HUES48 (cell line): ENCODE measurements at regions not wholly inside any gene's neighbourhood (a gene's known extent, or its start where the extent isn't known, plus 50 kb on each side); places are given as distances from the start of the nearest gene placed in this dataset.

ENCODE experiments used
- H3K27ac ChIP-seq: one replicate; pipeline ENCODE4 v1.7.0; 2013; ENCODE audit warnings: low read depth, low read length, inconsistent platforms
- H3K27me3 ChIP-seq: 2 replicates; pipeline ENCODE4 v1.6.1; 2013; ENCODE audit warnings: mild to moderate bottlenecking, low read length; ENCODE audit not compliant: control insufficient read depth, insufficient read depth
- H3K36me3 ChIP-seq: 2 replicates; pipeline ENCODE4 v1.6.1; 2013; ENCODE audit warnings: low read length; ENCODE audit not compliant: control insufficient read depth, insufficient read depth
- H3K4me1 ChIP-seq: 2 replicates; pipeline ENCODE4 v1.6.1; 2013; ENCODE audit warnings: mild to moderate bottlenecking, low read length; ENCODE audit not compliant: control insufficient read depth, insufficient read depth
- H3K4me3 ChIP-seq: 2 replicates; pipeline ENCODE4 v1.5.1; 2013; ENCODE audit warnings: mild to moderate bottlenecking, low read depth, low read length
- H3K9ac ChIP-seq: 2 replicates; pipeline ENCODE4 v1.6.1; 2013; ENCODE audit warnings: mild to moderate bottlenecking, low read depth, low read length, moderate library complexity
- H3K9me3 ChIP-seq: 2 replicates; pipeline ENCODE4 v1.6.1; 2013; ENCODE audit warnings: low read length; ENCODE audit not compliant: control insufficient read depth, insufficient read depth

DNA sequence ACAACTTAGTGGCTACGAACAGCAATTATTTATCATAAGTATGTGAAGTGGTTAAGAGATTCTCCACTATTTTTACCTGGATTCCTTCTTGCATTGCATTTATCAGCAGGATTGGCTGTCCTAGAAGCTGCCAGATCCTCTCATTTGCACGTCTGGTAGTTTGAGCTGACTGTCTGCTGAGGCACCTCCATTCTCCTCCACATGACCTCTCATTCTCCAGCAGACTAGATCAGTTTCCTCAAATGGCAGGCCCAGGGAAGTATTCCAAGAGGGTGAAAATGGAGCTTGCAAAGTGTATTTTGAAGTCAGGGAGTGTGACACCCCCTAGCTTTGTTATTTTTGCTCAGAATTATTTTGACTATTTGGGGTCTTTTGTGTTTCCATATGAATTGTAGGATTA is 870.1 kb downstream of the CDH11 start:
- H3K27me3 ChIP-seq = no peaks in the 10 kb centered on the region

DNA sequence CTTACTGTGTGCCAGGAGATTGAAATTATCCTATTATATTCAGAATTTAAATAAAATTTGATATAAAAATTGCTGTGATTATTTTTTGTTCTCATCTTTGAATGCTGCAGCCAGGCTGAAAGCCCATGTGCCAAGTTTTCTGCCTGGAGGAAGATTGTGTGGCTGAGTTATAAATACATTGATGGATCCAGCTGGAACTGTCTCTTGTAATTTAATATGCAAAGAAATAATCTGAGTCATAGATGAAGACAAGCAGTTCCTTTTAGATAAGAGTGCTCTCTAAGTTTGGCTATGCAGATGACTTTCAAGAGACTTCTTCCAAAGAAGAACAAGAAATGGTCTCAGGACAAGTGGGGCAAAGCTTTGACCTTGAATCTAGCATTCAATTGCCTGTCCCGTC is 871.0 kb downstream of the CDH11 start:
- Histone ChIP-seq H3K4me1 (no peaks in the 10 kb centered on the region), H3K9ac (no peak overlapping the region), H3K36me3 (no peaks in the 10 kb centered on the region), H3K27me3 (no peaks in the 10 kb centered on the region), H3K27ac (no peak overlapping the region), H3K9me3 (no peaks in the 10 kb centered on the region), H3K4me3 (no peak overlapping the region)

More for the DNA sequence above, 870.1 kb downstream of the CDH11 start:
- no peaks in the 10 kb centered on the region for H3K9me3 ChIP-seq
- H3K36me3 ChIP-seq = no peaks in the 10 kb centered on the region
- no peak overlapping the region for H3K4me3 ChIP-seq
- no peaks in the 10 kb centered on the region for H3K4me1 ChIP-seq
- H3K9ac ChIP-seq = no peak overlapping the region
- no peak overlapping the region for H3K27ac ChIP-seq

DNA sequence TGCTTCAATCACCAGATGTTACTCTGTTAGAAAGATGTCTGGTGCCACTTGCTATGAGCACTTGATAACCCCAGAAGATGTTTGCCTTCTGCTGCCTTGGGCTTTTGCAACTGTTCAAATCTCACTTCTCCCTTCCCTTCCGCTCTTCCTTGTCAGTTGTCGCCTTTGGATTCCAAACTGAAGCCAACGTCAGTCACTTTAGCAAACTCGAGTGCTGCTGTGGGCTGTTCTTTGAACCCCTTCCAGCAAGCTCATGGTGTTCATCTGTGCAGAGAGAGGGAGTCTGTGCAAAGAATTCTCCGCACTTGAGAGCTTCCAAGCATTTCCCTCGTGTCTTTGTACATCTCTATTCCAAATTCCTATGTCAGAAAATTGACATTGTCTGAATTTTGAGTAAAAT is 879.4 kb downstream of the CDH11 start:
- Histone ChIP-seq H3K27ac (no peak overlapping the region), H3K27me3 (no peaks in the 10 kb centered on the region), H3K4me3 (no peak overlapping the region), H3K9me3 (no peaks in the 10 kb centered on the region), H3K9ac (no peak overlapping the region), H3K4me1 (no peaks in the 10 kb centered on the region), H3K36me3 (no peaks in the 10 kb centered on the region)

DNA sequence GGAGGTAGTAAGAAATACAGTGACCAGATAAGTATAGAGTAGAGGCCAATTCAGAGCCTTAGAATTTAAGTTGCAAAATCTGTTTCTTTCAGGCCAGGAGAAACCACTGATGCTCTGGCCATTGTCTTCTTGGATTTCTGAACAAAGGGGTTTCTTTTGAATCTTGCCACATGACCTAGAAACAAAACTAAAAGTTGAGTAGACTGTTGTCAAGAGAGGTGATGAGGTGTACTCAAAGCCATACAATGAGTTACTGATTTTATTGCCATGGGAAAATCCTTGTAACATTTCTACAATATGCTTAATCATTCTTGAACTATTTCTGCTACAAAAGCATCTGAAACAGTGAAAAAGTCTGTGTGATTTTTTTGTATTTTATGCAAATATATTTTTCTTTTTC is 881.3 kb downstream of the CDH11 start:
- Histone ChIP-seq H3K36me3 (no peaks in the 10 kb centered on the region), H3K27me3 (no peaks in the 10 kb centered on the region), H3K4me1 (no peaks in the 10 kb centered on the region), H3K9ac (no peak overlapping the region), H3K9me3 (no peaks in the 10 kb centered on the region), H3K4me3 (no peak overlapping the region), H3K27ac (no peak overlapping the region)

DNA sequence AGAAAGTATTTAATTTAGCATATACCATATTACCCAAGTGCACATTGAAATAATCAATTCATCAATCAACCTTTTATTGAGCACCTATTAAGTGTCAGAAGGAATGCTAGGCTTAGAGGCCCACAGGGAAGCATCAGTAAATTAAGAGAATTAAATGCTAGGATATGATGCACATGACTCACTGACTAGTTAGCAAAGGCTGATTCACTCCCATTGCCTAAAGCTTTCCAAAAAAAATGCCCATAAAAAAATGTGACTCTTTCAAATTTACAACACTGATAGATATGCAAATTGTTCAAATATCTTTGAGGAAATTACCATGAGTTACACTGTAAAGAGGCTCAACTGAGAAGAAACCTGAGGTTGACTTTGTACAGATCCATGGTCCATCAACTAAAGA is 883.3 kb downstream of the CDH11 start:
- no peak overlapping the region for H3K4me3 ChIP-seq
- H3K27ac ChIP-seq = no peak overlapping the region
- H3K9ac ChIP-seq = no peak overlapping the region
- H3K4me1 ChIP-seq = no peaks in the 10 kb centered on the region
- no peaks in the 10 kb centered on the region for H3K36me3 ChIP-seq
- no peaks in the 10 kb centered on the region for H3K27me3 ChIP-seq
- H3K9me3 ChIP-seq = no peaks in the 10 kb centered on the region

DNA sequence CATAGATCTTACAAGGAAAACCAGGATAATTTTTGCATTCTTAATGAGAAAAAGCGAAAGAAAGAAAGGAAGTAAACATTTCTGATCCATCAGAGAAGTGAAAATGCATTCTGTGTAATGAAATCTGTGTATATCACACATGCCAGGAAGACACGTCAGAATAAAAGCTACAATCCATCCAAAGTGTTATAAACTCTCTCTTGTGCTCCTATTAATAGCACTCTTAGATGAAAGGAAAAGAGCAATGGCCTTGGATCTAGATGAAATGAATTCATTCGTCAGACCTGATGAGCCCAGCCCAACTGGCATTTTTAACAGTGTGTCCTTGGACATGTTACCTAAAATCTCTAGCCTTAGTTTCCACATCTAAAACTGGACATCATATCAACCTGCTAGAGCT is 885.5 kb downstream of the CDH11 start:
- Histone ChIP-seq H3K27me3 (no peaks in the 10 kb centered on the region), H3K27ac (no peak overlapping the region), H3K36me3 (no peaks in the 10 kb centered on the region), H3K4me3 (no peak overlapping the region), H3K9ac (no peak overlapping the region), H3K4me1 (no peaks in the 10 kb centered on the region), H3K9me3 (no peaks in the 10 kb centered on the region)

DNA sequence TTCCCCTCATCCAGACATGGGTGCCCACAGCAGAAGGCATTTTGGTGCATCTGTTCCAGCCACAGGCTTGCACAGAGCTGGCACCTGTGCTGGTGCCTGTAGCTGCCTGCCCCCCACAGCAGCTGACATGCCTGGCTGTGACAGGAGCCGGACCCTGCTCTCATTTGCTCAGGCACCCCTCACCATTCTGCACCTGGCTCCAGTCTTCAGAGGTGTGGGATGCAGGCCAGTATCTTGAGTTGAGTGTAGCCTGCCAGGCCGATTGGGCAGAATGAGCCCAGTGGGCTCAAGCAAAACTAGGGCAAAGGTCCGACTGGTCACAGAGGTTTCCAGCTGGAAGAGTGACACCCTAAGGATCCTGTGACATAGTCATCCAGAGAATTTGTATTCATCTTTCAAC is 887.7 kb downstream of the CDH11 start:
- Histone ChIP-seq H3K9me3 (no peaks in the 10 kb centered on the region), H3K27ac (no peak overlapping the region), H3K27me3 (no peaks in the 10 kb centered on the region), H3K36me3 (no peaks in the 10 kb centered on the region), H3K9ac (no peak overlapping the region), H3K4me3 (no peak overlapping the region), H3K4me1 (no peaks in the 10 kb centered on the region)

DNA sequence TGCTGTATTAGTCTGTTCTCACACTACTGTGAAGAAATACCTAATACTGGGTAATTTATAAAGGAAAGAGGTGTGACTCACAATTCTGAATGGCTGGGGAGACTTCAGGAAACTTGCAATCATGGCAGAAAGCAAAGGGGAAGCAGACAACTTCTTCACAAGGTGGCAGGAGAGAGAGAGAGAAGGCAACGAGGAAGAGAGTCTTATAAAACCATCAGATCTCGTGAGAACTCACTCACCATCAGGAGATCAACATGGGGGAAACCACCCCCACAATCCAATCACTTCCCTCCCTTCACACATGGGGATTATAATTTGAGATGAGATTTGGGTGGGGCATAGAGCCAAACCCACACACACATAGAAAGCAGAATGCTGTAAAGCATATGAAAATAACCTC is 896.2 kb downstream of the CDH11 start:
- Histone ChIP-seq H3K9me3 (no peaks in the 10 kb centered on the region), H3K4me1 (no peaks in the 10 kb centered on the region), H3K27ac (no peak overlapping the region), H3K36me3 (no peaks in the 10 kb centered on the region), H3K9ac (no peak overlapping the region), H3K4me3 (no peak overlapping the region), H3K27me3 (no peaks in the 10 kb centered on the region)

DNA sequence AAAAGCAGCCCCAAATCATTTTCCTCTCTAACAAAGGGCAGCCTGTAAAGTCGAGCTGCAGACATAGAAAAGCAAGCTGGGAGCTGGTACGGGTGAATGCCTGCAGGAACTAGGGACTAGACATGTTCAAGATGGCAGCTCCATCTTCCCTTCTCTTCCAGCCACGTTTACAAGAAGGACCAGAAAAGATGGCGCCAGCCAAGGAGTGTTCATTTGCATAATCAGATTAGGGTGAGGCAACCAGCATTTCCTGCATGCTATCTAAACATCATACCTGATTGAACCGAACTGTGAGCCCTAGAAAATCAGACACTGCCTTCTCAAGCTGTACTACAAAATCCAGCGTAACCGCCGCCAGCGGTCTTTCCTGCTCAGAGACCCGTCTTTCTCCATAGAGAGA is 896.8 kb downstream of the CDH11 start:
- no peaks in the 10 kb centered on the region for H3K9me3 ChIP-seq
- no peaks in the 10 kb centered on the region for H3K27me3 ChIP-seq
- H3K27ac ChIP-seq = no peak overlapping the region
- H3K4me1 ChIP-seq = no peaks in the 10 kb centered on the region
- no peak overlapping the region for H3K9ac ChIP-seq
- no peaks in the 10 kb centered on the region for H3K36me3 ChIP-seq
- H3K4me3 ChIP-seq = no peak overlapping the region

DNA sequence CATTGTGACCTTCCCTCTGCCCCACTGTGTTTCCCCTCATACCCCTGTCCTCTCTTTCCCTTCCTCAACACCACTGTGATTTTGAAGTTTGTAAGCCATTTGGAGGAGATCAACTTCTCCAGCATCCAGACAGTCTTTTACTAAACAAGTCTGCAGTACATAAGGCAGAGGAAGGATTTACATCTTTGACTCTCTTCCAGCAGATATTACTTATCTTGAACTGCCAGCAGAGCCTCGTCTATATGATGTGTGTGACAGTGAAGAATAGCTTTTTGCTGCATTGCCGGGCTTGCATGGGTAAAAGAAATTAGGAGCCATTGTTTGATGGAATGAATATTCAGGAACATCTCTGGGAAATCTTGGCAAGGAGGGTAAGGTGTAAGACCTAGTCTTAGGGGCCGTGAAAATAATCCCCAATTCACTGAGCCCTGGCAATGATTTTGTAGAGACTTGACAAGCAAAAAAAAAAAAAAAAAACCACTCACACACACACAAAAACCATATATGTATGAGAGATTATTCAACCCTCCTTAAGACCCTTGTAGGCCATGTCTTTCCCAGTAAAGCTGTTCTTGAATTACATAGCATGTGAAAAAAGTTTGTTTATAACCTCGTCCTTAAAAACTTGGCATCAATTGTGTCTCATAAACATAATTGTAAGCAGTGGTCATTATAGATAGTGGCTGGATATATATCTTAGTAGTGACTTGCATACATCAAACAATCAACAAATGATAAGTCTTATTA is 903.9 kb downstream of the CDH11 start:
- Histone ChIP-seq H3K4me1 (no peaks in the 10 kb centered on the region), H3K27me3 (no peaks in the 10 kb centered on the region), H3K27ac (no peak overlapping the region), H3K9me3 (no peaks in the 10 kb centered on the region), H3K36me3 (no peaks in the 10 kb centered on the region), H3K9ac (no peak overlapping the region), H3K4me3 (no peak overlapping the region)

DNA sequence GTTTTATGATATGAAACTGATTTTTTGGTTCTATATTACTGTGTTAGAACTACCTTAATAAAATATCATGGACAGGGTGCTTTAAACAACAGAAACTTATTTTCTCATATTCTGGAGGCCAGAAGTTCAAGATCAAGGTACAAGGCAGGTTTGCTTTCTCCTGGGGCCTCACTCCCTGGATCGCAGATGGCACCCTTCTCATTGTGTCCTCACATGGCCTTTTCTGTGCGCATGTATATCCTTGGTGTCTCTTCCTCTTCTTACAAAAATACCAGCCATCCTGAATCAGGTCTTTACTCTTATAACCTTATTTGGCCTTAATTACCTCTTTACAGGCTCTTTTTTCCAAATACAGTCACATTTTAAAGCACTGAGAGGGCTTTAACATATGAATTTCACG is 906.1 kb downstream of the CDH11 start:
- H3K4me1 ChIP-seq = no peaks in the 10 kb centered on the region
- H3K9me3 ChIP-seq = no peaks in the 10 kb centered on the region
- no peak overlapping the region for H3K4me3 ChIP-seq
- no peaks in the 10 kb centered on the region for H3K36me3 ChIP-seq
- no peak overlapping the region for H3K27ac ChIP-seq
- H3K9ac ChIP-seq = no peak overlapping the region
- no peaks in the 10 kb centered on the region for H3K27me3 ChIP-seq
